Superior temporal gyrus (tissue), 1 donor: ENCODE measurements at regions not wholly inside any gene's neighbourhood (a gene's known extent, or its start where the extent isn't known, plus 50 kb on each side); places are given as distances from the start of the nearest gene placed in this dataset.
"Not testable (repeated sequence)": the region's sequence is repeated elsewhere in the genome, so short reads cannot be mapped to it uniquely, and the experiment has no call there.

Experiments
- DNase-seq: peaks from one replicate; pipeline ENCODE4 v3.0.0-alpha.2; 2016; ENCODE audit errors: extremely low spot score

DNA sequence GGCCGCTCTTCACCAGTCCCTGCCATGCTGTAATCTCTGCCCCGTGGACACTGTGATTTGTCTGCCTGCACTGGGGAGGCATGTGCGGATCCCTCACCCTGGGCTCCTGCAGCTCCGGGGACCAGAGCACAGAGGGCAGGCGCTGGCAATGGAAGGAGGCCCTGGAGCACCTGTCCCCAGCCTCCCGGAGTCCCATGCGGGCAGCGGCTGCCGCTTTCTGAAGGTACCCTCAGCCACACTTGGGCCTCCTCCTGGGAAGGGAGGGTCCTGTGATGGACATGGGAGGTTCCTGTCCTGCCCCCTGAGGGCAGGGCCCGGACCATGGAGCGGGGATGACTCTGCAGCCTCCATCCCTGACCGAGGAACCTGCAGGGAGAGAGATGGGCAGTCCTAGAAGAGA lies 297.4 kb upstream of the SFSWAP start:
- no peak for DNase-seq

DNA sequence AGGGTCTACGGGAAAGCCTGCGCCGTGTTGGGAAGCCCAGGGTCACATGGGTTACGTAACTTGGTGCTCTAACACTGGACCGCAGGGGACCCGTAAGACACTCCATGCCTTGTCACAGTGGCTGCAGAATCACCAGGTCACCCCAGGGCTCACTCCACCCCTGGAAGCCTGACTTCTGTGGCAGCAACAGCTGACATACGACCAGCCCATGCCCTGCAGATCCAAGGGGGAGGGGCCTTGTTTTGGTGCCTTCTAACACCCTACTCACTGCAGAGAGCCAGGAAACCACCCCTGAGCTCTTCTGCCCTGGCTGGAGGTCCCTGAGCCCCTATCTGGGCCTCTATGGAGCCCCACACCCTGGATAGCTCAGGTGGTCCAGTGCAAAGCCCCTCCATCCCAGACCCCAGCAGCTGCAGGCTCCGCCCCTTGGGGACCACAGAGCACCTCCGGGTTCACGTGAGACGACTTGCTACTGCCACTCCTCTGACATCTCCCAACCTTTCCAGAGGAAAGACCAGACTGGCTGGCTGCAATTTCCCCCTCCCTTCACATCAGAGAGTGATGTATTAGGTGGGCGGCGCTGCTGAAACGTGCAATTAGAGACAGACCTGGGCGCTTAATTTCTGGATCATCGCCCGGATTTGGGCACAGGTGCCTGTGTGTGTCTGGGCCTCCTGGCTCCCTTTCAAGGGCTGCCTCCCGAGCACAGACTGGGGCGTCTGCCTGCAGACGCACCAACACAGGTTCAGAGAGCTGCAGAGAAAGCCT lies 296.6 kb upstream of the SFSWAP start:
- not testable (repeated sequence) for DNase-seq

DNA sequence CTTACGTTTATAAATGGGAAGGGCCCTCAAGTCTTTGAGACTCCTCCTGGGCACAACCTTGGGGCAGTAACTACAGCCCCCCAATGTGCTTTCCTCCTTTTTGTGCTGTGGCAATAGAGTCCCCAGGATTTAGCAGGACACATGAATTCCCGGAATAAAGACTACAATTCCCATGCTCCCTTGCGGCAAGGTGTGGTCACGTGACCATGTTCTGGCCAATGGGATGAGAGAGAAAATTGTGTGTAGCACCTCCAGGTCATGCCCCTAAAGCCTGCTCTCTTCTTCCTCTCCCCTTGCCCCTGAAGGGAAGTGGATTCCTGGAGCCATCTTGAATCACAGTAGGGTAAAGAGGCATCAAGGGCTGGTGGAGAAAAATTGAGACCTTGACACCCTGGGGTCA lies 295.1 kb upstream of the SFSWAP start:
- DNase-seq = no peak

DNA sequence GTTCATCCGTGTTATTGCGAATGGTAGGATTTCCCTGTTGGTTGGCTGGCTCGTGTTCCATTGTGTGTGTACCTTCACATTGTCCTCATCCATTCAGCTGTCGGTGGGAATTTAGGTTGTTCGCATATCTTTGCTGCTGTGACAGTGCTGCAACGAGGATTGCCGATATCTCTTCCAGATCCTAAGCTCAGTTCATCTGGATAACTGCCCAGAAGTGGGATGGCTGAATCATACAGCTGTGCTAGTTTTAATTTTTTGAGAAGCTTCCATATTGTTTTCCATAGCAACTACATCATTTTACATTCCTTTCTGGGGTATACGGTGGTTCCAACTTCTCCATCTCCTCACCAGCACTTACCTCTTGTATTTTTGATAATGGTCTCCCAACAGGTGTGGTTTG lies 292.8 kb upstream of the SFSWAP start:
- peak; percentile 29 for DNase-seq

DNA sequence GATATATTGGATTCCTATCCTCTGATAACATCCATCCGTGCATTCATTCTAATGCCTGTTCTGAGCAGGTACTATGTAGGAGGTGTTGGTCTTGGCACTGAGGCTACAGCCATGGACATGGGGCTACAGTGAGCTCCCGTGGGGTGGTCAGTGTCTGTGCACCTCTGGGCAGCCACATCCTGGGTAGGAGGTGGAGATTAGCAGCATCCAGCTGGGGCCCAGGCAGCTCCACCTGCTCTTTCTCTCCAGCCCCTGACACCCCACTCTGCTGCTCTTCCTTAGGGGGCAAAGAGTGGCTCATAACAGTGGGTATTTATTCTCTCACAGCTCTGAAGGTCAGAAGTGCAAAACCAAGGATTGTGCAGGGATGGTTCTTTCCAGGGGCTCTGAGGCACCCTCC lies 292.0 kb upstream of the SFSWAP start:
- no peak for DNase-seq

DNA sequence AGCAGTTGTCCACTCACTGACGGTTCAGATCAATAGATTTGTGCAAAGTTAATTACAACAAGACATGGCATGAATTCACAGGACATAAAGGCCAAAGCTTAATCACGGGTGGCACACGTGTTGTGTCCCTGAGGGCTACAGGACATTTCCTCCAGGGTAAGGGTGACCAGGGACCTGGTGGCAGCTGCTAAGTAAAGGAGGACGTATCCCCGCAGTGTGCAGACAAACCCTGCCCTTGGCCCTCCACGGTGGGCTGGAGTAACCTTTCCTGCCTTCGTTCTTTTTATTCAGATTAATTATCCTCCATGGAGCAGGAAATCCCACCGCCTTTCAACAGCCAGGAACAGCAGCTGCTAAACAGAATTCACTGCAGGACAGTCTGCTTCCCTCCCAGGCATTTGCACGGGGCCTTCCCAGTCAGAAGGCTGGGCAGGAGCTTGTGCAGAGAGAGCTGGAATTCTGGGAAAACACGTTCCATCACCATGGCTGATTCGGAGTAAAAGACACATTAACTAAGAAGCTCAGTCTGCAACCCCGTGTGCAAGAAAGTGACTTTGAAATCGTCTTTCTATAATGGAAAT lies 289.9 kb upstream of the SFSWAP start:
- DNase-seq = no peak

DNA sequence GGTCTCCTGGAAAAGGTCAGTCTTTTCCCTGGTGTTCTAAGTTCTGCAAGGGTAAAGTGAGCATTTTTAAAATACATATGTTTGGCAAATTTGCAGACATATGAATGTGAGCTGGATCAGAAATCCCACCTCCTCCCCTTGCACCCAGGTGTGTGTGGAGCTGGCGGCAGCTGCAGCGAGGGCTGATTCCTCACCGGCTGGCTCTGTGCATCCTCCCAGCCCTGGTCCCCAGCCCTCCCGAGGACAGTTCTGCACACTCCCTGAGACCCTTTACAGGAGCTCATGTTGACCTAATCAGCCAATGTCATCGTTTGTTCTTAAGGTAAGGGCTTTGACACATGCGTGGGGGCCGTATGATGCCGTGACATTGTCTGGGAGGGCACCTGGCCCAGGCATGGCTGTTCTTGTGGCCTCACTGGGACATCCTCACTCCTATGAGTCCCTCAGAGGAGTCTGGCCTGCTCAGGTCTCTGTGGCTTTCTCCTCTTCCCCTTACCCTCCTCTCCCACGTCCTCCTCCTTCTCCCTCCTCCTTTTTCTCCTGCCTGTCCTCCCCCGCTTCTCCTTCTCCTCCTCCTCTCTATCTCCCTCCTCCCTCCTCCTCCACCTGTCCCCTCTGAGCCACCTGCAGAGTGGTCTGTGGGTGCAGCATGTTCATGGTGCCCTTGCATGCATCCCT lies 289.2 kb upstream of the SFSWAP start:
- DNase-seq = no peak

DNA sequence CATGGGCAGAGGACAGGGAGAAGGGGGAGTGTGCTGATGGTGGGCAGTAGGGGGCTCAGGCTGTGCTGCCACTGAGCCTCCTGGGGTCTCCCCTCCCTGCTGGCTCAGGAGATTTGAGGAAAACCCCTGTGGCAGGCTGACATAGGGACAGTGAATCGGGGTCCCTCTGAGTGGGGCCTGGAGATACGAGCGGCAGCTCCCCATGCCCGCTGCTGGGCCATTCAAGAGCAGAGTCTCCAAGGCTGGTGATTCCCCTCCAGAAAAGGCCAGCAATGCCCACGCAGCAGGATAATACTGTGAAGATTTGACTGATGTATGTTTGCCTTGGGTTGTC lies 288.7 kb upstream of the SFSWAP start:
- DNase-seq = no peak

DNA sequence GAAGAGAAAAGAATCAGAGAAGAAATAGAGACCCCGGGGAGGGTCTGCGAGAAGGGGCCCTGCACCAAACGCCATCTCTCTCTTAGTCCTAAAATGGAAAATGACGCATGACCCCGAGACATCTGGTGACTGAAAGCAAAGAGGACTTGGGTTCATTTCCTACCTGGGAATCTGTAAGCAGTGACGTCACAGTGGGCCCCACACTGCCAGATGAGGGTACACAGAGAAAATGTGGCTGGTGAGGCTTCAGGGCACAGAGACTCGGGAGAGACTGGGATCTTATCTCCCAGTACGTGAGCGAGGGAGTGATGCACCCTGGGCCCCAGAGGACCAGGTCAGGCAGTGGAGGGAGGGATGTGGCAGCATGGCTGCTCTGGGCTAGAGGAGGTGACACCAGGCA lies 288.1 kb upstream of the SFSWAP start:
- no peak for DNase-seq

DNA sequence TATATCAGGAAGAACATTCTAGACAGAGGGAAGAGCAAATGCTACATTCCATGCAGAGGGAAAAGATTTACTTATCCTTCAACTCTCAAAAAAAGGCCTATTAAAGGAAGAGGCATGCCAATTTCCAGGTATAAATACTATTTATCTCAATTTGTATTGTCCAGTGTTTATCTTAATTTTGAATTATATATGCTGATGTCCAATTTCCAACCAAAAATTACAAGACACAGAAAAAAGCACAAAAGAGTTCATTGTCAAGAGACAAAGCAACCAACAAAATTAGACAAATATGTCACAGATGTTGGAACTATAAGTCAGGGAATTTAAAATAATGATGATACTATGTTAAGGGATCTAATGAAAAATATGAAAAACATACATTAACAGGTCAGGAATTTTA lies 286.6 kb upstream of the SFSWAP start:
- no peak for DNase-seq

DNA sequence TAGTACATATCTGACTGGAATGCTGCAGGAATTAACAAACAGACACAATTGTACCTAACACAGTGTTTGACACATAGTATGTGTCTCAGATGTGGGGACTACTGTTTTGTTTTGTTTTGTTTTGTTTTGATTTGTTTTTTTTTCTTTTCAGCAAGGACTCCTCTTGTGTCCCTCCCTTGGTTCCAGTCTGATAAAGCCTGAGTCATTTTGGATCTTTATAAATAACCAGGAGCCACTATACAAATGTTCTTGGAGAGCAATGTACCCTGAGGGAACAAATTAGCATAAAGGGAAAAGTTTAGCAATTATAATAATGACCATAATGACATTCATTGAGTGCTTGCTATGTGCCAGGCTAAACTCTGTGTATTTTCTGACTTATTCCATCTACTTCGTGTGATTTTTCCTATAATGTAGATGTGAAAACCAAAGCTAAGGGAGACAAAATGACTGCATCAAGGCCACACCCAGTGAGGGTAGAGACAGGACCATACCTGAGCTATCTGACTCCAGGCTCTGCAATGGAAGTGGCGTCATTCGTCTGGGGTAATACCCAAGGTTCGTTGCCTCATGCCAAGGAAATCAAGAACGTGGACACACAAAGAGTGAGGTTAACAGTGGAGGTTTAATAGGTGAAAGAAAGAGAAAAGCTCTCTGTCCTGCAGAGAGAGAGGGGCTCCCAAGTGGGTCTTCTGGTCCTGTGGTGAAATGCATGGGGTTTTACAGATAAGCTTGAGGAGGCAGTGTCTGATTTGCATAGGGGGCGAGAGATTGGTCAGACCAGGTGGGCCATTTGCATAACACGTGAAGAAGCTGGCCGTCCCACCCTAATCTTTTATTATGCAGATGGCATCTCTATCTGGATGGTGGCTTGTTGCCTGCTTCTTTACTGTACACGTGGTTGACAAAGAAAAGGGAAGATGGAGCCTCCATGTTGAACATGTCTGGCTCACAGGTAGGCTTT lies 285.5 kb upstream of the SFSWAP start:
- no peak for DNase-seq

DNA sequence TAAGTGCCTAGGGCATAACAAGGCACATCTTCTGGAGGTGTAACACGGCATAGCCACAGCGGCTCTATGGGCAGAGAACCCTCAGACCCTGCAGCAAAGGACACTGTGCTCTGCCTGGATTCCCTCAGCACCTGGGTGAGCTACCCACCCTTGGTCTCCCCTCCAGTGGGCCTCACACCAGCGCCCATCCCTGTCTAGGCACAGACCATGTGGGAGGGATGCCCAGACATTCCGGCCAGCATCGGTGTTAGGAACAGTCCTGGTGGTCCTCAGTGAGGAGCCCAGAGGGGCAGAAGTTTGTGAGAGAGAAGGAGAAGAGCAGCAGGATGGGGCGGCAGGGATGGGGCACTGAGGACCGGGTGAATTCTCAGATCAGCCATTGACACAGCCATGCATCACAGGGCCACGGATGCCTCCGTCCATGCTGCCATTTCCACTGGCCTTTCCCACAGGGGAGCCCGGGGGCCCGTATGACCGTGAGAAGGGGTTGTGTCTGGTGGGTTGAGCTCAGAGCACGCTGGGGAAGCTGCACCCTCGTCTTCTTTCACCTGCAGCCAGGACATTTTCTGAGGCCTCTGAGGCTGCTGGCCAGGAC lies 282.7 kb upstream of the SFSWAP start:
- no peak for DNase-seq

DNA sequence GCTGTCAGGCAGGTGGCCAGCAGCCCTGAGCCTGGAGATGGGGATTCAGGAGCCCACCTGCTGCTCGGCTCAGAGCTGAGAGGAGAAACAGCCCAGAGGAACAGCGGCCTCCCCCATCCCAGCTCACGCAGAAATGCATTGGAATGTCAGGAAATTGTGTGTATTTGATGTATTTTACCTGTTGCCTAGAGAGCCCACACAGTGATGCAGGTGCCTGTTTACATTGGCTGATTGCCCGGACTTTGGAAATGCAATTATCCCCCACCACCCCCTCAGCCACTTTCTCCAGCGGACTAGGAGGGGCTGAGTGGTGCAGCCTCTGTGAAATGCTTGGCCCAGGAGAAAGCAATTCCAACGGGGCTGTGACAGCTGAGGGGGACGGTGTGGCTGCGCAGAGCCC lies 281.7 kb upstream of the SFSWAP start:
- not testable (repeated sequence) for DNase-seq

DNA sequence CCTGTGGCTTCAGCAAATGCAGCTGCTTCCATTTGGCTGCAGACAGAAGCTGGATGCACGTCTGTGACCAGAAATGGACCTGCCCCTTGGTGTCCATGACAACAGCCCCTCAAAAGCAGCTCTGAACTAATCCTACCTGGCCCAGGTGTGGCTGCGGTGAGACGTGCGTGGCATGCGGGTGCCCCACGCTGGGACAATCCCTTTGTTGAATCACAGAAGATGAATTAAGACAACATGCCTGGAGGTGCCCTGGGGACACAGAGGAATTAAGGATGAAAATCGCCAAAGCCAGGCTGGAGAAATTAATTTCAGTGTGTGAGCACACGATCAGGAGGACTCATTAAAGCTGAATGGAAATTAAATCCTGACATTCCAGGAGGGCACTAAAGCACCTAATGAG lies 281.2 kb upstream of the SFSWAP start:
- DNase-seq = not testable (repeated sequence)

DNA sequence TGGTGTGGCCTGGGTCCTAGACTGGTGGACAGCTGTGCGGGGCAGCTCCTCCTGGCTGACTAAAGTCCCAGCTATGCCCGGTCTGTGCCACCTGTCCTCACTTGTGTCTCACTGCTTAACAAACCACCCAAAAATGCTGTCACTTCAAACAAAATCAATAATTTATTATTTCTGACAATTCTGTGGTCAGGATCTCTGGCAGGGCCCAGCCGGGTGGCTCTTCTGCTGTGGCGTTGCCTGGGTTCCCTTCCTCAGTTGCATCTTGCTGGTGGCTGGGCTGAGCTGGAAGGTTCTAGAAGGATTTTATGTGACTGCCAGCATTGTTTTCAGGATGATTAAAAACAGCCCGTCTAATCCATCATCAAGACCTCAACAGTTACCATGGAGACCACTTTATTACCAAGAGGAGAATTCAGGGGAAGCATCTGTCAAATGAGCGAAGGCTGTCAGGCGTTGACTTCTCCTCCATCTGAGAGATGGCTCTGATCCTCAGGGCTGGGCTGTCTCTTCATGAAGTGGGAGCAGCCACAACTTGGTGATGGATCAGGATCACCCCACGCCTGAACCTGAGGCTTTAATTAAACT lies 280.6 kb upstream of the SFSWAP start:
- no peak for DNase-seq

DNA sequence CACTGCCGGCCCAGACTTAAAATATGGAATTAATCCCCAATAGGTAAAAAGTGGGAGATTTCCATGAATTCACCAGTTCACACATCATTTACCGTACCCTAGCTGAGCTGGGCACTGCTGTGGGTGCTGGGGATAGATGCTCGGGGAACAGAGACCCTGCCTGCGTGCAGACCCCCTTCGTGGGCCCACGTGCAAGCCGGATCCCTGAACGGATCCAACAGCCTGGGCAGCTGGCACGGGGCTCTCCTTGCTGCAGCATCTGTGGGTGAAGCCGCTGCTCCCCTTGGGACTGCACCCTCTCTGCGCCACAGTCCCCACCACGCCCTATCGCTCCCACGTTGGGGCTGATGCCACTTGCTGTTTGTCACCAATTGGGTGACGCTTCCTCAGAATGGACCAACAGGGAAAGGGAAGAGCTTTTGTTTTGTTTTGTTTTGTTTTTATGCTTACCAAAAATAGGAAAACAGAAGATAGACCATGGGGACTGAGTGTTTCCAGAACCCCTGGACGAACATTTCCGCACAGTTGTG lies 279.7 kb upstream of the SFSWAP start:
- not testable (repeated sequence) for DNase-seq

DNA sequence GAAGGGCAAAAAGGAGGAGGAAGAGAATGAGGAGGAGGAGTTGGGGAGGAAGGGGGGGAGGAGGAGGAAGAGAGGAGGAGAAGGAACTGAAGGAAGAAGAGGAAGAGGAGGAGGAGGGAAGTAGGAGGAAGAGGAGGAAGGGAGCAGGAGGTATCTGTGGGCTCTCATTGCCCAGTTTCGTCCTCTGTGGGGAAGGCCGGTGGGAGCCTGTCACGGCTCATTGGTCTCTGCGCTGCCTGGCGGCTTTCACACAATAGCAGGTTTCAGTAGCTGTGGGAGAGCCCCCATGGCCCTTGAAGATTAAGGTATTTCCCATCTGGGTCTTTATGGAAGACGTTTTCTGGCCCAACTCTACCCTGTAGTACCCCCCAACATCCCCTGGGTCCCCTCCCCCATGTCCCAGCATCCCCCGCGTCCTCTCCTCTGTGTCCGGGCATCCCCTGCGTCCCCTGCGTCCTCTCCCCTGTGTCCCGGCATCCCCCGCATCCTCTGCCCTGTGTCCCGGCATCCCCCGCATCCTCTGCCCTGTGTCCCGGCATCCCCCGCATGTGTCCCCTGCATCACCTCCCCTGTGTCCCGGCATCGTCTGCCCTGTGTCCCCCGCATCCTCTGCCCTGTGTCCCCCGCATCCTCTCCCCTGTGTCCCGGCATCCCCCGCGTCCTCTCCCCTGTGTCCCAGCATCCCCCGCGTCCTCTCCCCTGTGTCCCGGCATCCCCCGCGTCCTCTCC lies 278.2 kb upstream of the SFSWAP start:
- no peak for DNase-seq

DNA sequence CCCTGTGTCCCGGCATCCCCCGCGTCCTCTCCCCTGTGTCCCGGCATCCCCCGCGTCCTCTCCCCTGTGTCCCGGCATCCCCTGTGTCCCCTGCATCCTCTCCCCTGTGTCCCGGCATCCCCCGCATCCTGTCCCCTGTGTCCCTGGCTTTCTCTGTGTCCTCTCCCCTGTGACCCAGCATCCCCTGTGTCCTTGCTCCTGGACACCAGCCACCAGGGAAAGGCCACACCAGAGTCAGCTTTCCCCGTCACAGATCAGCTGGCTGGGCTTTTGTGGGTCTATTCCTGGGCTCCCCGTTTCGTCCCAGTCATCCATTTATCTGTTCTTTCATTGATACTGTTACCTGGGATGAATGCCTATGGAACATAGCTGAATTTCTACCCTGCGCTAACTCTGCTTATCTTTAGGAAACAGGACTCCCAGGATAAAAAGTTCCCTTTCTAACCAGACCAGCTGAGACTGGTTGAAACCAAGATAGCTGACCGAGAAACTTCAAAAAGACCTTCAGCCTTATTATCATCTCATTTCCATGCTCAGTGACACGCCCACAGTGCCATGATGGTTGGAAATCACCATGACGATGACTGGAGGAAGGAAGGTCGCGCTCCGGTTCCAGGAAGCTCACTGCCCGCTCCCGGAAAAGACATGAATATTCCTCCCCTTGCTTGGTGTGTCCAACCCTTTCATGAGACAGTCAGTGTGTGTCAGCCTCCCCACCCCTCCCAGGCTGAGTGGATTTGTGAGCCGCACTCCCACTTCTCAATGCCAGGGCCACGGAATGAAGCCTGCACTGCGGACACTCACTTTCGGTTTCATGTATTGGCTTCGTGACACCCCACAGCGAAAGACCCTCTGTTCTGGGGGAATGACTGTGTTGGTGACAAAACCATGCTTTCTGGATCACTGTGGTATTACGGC lies 276.4 kb upstream of the SFSWAP start:
- DNase-seq = no peak
